SK-MEL-5 (cell line): ENCODE measurements at regions not wholly inside any gene's neighbourhood (a gene's known extent, or its start where the extent isn't known, plus 50 kb on each side); places are given as distances from the start of the nearest gene placed in this dataset.
"Not testable (repeated sequence)": the region's sequence is repeated elsewhere in the genome, so short reads cannot be mapped to it uniquely, and the experiment has no call there.

ENCODE experiments used
- DNase-seq: peaks from one replicate; pipeline ENCODE4 v3.0.0-alpha.2; 2016; ENCODE audit warnings: low read depth, low spot score
- in situ Hi-C: cut with HindIII; loops from 2 replicates; pipeline ENCODE4 v1.10.0; 2016; ENCODE audit warnings: low sequenced_read_pairs, high pct_unique_total_duplicates, low pct_unique_long_range_greater_than_20kb

DNA sequence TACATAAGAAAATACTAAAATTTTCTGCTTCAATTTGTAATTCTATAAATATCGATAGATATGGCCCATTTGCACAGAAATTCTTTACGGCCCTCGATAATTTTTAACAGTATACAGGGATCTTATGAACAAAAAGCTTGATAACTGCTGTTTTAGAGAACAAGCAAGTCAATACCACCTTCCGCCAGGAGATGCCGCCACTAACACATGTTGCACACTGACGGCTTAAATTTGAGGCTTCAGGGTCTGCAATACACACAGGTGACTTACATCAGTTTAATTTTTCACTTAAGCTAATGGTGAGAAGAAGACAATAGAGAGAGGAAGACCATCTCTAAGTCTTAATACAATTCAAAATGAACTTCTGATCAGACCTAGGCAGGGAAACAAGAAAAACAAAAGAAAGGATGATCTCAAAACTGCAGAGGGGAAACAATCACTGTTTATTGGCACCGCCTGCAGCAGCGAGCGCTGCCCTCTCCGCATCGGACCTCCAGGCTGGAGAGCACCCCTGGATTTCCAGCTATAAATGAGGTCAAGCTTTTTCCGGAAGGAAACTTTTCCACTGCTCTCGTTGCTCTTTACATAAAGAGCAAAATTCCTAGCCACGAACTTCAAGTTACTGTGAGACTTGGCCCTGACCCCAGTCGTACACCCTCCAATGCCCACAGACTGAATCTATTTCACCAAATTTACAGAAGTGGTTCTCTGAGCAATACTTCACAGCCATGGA is 53.9 kb downstream of the OTOR start:
- DNase-seq, result peak; percentile 78
- in situ Hi-C loops, result loop anchor here (25.0 kb wide), 1 partner anchor 635 kb away; no protein-coding TSS in a partner anchor

DNA sequence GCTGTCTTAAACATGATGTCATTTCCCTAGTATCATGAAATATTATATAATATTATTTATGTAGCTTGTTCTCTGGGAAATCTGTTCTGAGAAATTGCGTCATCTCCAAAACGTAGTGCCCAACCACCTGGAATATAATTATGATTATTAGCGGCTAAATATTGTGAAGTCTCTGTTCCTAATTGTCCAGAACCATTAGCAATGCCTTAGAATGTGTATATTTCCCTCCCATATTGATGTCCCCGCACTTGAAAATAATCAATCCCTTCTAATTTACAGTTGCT is 54.4 kb downstream of the OTOR start:
- in situ Hi-C loops, result loop anchor here (25.0 kb wide), 1 partner anchor 635 kb away; no protein-coding TSS in a partner anchor
- DNase-seq, result no peak

DNA sequence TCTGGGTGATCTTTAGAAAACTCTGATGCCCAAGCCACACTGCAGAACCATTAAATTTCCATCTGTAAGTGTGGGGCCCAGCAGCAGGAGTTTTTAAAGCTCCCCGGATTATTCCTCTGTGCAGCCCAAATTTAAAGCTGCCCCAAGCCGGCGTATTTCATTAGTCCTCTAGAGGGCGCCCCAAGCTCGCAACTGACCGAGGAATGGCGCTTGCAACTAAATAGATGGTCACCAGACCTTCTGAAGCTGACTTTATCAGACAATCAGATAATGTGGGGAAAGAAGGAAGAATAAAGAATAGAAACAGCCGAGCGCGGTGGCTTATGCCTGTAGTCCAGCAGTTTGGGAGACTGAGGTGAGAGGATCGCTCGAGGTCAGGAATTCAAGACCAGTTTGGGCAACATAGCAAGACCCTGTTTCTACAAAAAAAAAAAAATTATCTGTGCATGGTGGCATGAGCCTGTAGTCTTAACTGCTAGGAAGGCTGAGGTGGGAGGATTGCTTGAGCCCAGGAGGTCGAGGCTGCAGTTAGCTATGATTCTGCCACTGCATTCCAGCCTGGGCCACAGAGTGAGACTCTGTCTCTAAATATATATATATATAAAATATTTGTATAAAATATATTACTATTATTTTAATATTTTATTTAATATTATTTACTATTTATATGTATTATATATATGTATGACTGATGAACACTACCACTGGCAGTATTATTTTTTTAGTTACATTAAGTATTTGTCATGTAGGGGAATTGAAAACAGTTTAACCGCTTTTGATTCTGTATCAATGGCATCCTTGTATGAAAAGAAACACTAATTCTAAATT is 56.0 kb downstream of the OTOR start:
- DNase-seq, result peak; percentile 78
- in situ Hi-C loops, result loop anchor here (25.0 kb wide), 1 partner anchor 633 kb away; no protein-coding TSS in a partner anchor

DNA sequence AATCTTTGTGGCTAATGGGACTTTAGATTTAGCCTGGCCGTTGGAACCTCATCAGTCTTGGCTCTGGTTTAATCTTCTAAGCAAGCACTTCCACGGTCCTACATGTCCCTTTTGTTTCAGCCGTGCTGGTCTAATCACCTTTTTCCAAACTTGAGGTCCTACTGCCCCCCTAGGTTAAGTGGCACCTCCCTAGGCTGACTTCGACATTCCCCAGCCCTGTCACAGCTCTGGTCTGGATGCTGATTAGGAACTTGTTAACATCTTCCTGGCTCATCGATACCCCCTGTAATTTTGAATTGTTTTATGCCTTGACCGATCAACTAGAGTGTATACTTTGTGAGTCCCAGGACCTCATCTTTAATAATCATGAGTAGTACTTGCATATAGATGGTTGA is 56.6 kb downstream of the OTOR start:
- in situ Hi-C loops, result loop anchor here (25.0 kb wide), 1 partner anchor 633 kb away; no protein-coding TSS in a partner anchor
- no peak for DNase-seq

DNA sequence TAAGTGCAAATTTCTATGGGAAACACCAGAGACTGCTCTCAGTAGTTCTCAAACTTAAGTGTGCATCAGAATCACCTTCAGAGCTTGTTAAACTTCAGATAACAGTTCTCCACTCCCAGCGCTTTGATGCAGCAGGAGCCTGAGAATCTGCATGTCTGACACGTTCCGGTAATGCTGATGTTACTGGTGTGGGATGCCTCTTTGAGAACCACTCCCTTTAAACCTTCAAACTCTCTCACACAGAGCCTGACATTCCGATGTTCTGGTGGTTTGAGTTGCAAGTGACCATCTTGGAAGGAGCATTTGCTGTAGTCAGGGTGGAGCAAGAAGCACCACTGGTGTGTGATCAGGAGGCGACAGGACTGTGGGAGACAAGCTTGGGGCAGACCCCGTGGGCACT is 57.9 kb downstream of the OTOR start:
- in situ Hi-C loops, result loop anchor here (25.0 kb wide), 1 partner anchor 631 kb away; no protein-coding TSS in a partner anchor

DNA sequence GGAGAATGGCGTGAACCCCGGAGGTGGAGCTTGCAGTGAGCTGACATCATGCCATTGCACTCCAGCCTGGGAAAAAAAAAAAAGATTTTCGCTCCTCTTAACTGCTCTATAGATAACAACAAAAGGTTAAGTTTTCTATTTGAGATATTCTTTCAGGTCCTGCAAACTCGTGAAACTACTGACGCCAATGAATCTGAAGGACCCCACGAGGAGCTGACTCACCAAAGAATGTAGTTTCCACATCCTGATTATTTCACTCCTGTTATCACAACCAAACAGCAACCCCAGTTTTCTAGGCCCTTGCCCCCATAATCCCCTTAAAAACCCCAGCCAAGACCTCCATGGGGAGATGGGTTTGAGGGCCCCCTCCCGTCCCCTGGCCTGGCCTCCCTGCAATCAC is 58.7 kb downstream of the OTOR start:
- in situ Hi-C loops, result loop anchor here (25.0 kb wide), 1 partner anchor 630 kb away; no protein-coding TSS in a partner anchor
- DNase-seq, result peak; percentile 85

More for the DNA sequence above, 57.9 kb downstream of the OTOR start:
- DNase-seq, result no peak

DNA sequence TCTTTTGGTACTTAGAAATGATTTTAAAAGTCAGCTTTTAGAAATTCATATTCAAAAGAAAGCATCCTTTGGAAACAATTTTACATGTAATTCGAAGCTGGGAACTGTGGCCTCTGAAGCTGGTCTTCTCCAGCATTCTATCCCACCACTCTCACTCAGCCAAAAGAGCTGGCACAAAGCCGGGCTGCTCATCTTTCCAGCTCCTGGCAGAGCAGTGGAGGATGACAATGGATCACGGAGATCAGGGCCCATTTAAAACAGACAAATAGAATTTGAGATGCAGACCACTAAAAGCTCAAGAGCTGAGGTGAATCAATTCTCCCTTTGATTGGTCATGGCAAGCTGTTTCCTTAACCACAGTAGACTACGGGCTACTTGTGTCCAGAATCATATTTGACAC is 60.6 kb downstream of the OTOR start:
- in situ Hi-C loops, result loop anchor here (25.0 kb wide), 1 partner anchor 629 kb away; no protein-coding TSS in a partner anchor
- DNase-seq, result no peak

DNA sequence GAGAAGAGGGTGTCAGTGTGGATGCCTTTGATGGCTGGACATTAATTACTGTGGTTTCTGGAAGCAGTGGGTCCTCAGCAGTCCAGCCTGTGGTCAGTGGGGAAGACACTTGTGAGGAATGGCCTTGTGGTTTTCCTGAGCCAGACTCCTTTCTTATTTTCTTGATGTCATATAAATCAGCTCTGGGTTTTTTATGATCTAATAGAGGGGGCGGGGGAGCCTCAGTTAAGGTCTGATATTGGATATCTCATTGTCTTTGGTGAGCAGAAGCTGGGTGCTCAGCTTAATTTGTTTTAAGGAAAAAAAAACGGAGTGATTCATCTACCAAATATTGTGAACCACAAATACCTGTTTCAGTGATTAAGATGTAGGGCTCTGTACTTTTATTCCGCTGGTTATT is 62.1 kb downstream of the OTOR start:
- in situ Hi-C loops, result loop anchor here (25.0 kb wide), 1 partner anchor 627 kb away; no protein-coding TSS in a partner anchor

DNA sequence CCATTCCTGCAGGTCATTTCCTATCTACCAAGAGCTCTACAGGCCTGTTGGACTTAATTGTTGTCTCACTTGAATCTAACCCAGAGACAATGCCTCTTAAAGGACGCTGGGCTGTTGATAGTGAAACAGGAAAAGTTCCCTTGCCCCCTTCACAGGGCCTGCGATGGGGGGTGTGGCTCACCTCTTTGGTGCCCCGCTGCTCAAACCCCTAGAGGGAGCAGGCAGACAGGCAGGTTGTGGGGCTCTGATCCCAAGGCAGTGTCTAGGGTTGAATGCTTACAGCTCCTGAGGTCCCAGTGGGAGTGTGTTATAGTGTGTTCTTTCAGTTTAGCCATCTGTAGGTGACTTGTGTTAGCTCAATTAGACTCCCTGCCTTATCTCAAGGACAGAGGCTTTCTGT is 68.0 kb downstream of the OTOR start:
- in situ Hi-C loops, result loop anchor here (25.0 kb wide), 1 partner anchor 621 kb away; no protein-coding TSS in a partner anchor
- no peak for DNase-seq

More for the DNA sequence above, 62.1 kb downstream of the OTOR start:
- DNase-seq, result no peak

DNA sequence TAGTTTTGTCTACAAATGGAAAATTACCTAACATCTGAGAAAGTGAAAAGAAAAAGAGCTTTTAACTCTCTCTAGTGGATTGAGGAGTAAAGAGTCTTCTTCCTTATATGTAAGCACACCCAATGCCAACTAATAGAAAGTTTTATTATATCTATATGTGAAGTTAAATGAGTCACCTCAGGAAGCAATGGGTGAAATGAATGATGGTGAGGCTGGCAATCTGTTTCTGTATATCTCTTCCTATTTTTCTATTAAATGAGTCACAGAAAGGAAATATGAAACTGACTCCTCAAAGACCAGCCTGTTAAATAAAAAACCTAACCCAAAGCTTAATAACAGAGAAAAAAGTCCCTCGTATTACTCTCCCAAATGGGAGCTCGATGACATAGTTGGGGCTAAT is 71.3 kb downstream of the OTOR start:
- in situ Hi-C loops, result loop anchor here (25.0 kb wide), 1 partner anchor 618 kb away; no protein-coding TSS in a partner anchor
- no peak for DNase-seq

DNA sequence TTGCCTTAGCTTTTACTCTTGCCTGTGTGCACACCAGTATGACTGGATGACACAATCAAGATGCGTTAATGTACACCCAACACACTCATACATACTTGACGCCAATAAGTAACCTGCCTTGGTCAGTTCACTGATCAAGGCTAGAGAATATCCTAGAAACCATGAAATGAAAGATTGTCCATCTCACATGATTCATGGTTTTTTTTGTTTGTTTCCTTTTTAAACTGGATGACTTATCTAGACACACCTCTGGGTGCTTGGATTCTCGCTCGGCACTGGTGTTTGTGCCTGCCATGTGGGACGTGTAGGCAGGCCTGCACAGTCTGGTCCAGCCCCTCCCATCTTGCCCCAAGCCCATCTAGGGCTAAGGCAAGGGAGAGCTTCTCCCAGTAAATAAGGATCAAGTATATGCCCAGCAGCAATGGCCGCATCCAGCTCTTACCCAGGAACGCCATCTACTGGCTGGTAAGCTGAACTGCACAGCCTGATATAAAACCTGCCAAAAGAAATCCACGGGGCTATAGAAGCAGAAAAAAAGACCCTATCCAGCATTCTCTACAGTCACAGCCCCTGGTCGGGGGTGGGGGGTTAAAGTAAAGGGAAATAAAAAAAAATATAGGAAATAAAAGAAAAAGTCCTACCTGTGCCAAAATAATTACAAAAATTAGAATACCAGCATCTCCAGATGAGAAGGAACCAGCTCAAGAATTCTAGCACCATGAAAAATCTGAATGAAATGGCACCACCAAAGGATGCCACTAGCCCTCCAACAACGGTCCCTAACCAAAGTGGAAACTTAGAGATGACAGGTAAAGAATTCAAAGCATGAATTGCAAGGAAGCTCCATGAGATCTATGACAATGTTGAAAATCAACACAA is 73.3 kb downstream of the OTOR start:
- in situ Hi-C loops, result loop anchor here (25.0 kb wide), 1 partner anchor 616 kb away; no protein-coding TSS in a partner anchor
- DNase-seq, result peak; percentile 76

DNA sequence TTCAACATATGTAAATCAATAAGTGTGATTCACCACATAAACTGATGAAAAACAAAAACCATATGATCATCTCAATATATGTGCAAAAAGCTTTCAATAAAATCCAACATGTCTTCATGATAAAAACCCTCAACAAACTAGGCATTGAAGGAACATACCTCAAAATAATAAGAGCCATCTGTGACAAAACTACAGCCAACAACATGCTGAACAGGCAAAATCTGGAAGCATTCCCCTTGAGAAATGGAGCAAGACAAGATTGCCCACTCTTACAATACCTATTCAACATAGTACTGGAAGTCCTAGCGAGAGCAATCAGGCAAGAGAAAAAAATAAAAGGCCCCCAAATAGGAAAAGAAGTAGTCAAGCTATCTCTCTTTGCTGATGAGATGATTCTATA is 76.5 kb downstream of the OTOR start:
- no peak for DNase-seq
- in situ Hi-C loops, result loop anchor here (25.0 kb wide), 1 partner anchor 613 kb away; no protein-coding TSS in a partner anchor

DNA sequence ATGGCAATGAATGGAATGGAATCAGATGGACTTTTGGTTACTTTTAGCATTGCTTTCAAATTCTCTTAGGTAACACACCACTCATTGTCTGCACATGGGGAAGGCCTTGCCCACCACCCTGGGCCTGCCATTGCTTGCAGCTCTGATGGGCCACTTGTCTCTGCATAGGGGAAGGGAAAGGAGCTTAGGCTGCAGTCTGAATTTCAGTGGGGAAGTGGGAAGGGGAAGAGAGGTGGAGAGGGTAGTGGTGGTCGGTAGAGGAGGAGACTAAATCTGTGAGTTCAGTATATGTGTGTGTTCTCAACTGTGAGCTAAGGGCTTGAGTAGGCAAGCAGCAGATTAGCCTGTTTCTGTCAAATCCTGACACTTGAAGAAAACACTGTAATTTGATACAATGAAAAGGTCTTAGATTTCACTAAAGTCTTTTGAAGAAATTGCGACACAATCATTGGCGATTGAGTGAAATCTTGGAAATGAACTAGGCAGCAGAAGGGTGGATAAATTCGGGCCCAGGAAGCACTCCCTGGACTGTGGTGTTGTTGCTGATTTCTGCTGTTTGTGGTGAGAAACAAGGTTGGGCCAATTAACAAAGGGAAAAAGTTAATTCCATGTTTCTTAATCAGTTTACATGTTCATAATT is 80.6 kb downstream of the OTOR start:
- DNase-seq, result no peak
- in situ Hi-C loops, result no loop called here

DNA sequence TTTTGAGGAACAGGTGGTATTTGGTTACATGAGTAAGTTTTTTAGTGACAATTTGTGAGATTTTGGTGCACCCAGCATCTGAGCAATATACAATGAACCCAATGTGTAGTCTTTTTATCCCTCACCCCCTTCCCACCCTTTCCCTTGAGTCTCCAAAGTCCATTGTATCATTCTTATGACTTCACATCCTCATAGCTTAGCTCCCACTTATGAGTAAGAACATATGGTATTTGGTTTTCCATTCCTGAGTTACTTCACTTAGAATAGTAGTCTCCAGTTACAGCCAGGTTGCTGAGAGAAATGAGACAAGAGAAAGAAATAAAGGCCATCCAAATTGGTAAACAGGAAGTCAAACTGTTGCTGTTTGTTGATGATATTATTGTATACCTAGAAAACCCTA is 87.5 kb downstream of the OTOR start:
- DNase-seq, result peak; percentile 43
- in situ Hi-C loops, result not testable (repeated sequence)

DNA sequence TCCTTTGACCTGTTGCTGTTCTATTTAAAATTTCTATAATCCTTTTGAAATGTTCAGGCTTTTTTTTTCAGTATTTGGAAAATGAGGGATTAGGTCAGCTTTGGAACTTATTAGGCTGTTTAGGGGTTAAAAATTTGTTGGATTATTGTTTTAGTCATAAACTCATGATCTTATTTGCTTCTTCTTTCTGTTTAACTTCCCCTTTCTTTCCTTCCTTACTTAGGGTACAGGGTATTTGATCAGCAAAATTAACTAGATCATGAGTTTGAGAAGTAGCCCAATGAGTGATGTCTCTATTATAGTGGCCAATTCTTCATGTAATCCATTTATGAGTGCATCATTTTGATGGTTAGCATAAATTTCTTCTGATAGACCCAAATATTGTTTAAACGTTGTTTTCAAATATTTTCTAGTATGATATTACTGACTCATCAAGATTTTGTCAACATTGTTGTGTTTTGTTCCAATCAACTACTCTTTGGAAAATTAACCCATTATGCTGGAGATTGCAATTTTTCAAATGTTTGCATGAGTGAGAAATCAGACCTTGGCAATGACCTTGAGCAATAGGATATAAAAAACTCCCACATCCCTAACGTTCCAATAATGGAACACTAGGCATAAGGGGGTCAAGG is 94.4 kb downstream of the OTOR start:
- in situ Hi-C loops, result no loop called here
- DNase-seq, result no peak

DNA sequence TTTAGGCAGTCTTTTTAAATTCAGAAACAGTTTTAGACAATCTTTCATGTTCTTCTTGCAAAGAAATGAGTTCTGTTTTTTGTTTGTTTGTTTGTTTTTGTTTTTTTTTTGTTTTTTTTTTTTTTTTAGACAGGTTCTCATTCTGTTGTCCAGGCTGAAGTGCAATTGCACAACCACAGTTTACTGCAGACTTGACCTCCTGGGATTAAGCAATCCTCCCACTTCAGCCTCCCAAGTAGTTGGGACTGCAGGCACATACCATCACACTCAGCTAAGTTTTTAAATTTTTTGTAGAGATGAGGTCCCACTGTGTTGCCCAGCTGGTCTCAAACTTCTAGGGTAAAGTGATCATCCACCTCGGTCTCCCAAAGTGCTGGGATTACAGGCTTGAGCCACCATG is 96.2 kb downstream of the OTOR start:
- in situ Hi-C loops, result no loop called here
- no peak for DNase-seq

DNA sequence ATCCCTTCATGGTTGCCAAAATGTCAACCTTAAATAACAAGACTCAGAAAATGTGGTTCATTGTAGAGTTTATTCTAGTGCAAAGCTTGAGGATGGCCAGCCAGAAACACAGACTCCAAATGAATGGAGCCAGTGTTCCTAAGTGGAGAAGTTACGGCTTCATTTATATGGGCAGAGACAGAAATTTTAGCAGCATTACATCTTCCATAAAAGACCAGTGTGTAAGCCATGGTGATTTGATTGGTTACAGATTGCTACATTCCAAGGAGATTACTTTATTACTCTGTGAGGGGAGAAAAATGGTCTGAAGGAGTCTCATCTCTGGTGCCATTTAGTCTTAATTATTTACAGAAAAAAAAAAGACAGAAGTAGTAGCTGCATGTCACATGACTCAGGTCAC is 97.8 kb downstream of the OTOR start:
- in situ Hi-C loops, result no loop called here
- DNase-seq, result peak; percentile 94
